AG10803 (cell line): ENCODE measurements at regions not wholly inside any gene's neighbourhood (a gene's known extent, or its start where the extent isn't known, plus 50 kb on each side); places are given as distances from the start of the nearest gene placed in this dataset.
A peak's percentile ranks its signal among the peaks of the same experiment; 100 is the strongest.

ENCODE experiments used
- DNase-seq: peaks from one replicate; pipeline ENCODE4 v3.0.0; 2010; ENCODE audit warnings: low read depth
- H3K4me3 ChIP-seq: 2 replicates; pipeline ENCODE4 v1.5.1; 2011; ENCODE audit warnings: mild to moderate bottlenecking, low read length, control low read depth
- TF ChIP-seq, protein P1 (sequence below): conservative IDR thresholded peaks from 2 replicates; pipeline ENCODE4 v1.5.1; 2011; ENCODE audit warnings: mild to moderate bottlenecking, low read length, control low read depth, inconsistent platforms

DNA sequence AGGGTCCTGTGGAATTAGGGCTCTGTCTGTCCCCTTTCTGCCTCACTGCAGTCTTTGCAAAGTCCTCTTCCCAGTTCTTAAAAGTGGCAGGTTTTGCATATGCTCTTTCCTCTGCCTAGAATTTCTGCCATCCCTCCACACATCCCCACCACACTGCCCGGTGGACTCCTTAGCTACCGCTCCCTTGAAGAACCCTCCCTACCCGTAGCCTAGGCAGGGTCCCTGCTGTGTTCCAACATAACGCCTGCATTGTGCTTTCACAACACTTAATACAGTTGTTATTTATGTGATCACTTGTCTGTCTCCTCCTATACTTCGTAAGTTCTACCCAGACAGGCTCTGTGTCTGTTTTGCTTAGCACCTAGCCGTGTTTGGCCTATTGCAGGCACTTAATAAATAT lies 142.5 kb upstream of the DMRT1 start:
- TF ChIP-seq, protein P1, sequence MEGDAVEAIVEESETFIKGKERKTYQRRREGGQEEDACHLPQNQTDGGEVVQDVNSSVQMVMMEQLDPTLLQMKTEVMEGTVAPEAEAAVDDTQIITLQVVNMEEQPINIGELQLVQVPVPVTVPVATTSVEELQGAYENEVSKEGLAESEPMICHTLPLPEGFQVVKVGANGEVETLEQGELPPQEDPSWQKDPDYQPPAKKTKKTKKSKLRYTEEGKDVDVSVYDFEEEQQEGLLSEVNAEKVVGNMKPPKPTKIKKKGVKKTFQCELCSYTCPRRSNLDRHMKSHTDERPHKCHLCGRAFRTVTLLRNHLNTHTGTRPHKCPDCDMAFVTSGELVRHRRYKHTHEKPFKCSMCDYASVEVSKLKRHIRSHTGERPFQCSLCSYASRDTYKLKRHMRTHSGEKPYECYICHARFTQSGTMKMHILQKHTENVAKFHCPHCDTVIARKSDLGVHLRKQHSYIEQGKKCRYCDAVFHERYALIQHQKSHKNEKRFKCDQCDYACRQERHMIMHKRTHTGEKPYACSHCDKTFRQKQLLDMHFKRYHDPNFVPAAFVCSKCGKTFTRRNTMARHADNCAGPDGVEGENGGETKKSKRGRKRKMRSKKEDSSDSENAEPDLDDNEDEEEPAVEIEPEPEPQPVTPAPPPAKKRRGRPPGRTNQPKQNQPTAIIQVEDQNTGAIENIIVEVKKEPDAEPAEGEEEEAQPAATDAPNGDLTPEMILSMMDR = no peak
- no peak for DNase-seq
- no peak overlapping the region for H3K4me3 ChIP-seq

DNA sequence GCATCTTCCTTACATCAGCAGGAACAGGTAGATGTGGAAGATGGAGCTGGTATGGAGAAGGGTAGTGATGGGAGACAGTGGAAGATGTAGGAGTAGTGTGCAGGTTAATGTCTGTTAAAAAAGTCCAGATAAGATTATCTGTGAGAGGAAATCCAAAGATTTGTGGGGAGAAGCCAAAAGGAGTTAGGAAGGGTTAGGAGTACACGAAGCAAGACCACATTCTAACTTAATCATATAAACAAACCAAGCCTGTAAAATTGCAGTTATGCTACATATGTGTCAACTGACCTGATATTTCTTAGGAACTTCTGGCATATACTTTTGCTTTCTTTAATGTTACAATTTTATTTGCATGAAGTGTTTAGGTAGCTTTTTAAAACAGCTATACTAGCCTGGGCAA lies 142.1 kb upstream of the DMRT1 start:
- TF ChIP-seq, protein P1 = no peak
- DNase-seq = no peak
- H3K4me3 ChIP-seq = no peak overlapping the region

DNA sequence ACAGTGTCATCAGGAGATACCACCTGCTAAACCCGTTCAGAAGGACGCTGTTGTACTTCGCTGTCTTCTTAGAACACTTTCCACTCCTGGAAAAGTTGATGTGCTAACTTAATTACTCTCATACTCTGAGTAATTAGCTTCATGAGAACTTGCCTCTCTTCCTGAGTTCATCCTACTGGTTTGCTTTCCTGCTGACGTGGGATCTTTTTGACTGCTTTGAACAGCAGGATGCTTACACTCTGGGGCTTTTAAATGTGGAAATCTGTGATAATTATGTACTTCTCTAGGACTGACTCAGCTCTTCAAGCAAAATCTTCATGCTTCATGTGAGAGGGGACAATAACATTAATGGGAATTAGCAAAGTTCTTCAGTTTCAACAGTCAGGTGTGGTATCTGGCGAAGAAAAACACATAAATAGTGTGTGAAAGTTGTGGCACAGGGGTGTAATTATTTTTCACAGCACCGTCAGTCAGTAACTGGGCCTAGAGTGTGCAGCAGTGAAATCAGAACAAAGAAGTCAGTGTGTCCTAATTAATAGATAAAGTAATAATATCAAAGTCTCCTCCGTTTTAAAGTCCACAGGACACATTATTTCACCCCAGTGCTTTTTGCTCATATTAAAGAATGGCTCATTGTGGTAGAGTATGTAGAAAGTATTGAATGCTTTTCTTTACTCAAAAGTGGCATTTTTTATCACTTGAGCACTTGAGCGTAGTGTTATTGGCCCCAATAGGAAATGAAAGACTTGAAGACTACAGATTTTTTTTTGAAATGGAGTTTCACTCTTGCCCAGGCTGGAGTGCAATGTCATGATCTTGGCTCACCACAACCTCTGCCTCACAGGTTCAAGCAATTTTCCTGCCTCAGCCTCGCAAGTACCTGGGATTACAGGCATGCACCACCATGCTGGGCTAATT lies 140.9 kb upstream of the DMRT1 start:
- peak; percentile 60 for DNase-seq
- H3K4me3 ChIP-seq = no peak overlapping the region
- TF ChIP-seq, protein P1 = no peak

DNA sequence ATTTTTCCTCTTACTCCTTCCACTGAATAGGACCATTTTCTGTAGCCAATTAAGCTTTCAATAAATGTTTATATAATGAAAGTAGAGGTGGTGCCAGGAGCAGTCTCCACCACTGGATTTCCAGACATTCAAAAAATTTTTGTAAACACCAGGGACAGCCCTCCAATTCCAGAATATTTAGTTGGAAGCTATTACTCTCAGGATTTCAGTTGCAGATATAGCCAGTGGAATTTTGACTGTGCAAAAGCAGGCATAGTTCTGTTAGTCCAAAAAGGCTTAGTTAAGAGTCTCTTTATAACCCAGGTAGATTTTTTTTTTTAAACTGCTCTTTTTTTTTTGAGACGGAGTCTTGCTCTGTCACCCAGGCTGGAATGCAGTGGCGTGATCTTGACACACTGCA lies 138.1 kb upstream of the DMRT1 start:
- DNase-seq = peak; percentile 77
- H3K4me3 ChIP-seq = no peak overlapping the region
- TF ChIP-seq, protein P1 = no peak

DNA sequence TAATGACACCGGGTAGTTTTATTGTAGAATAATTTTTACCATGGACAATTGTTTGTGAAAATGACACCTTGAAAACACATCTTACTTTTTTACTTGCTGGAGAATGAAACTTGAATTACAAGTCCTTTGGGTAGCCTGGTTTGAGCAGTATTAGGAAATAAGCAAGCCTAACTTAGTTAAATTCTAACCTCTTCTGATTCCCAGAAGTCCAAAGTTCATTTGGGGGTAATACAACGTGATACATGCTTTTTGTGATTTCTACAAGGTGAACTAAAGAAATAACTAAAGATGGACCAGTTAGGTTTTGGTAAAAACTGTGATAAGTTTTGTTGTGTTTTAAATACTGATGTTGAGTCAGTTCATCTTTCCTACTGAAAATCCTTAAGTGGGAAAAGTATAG lies 135.4 kb upstream of the DMRT1 start:
- no peak for DNase-seq
- TF ChIP-seq, protein P1 = no peak
- H3K4me3 ChIP-seq = peak overlapping the region; percentile 65

DNA sequence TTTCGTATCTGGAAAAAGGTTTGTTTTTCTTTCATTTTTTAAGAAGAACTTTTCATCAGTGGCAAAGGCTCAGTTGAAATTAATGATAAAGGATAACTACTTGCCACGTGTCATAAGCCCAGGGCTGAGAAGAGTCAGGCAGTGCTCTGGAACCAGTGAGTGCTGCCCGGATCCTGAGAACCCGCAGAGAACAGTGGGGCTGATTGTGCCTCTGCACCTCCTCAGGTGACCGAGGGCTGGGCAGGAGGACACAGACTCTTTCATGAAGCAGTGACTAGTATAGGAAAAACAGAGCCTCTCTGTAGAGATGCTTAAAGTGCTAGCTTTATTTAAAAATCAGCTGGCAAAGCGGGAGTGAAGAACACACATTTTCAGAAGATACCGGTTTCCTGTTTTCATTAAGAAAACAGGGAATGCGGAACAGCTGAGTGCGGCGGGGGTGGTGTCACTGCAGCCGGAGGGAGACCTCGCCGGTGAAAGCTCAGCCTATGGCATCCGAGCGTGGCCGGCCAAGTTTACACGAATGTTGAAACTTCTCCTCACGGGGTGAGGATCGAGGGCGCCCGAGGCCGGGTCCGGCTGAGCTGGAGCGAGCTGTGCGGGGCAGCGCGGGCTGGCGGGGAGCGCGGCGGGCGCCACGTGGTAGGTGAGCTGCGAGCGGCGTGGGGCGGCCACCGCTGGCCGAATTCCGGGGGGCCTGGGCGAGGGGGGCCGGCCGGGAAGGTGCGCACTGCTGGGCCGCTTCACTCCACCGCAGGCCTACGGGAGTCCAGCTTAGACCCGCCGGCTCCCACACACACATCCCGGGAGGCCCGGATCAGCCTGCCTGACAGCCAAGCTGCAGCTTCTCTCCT lies 134.7 kb upstream of the DMRT1 start:
- DNase-seq = peak; percentile 75
- TF ChIP-seq, protein P1 = no peak
- H3K4me3 ChIP-seq = peak overlapping the region; percentile 65
